Germinal center (tissue), 1 donor: ENCODE measurements at regions not wholly inside any gene's neighbourhood (a gene's known extent, or its start where the extent isn't known, plus 50 kb on each side); places are given as distances from the start of the nearest gene placed in this dataset.
"Not testable (repeated sequence)": the region's sequence is repeated elsewhere in the genome, so short reads cannot be mapped to it uniquely, and the experiment has no call there.

ENCODE experiments used
- DNase-seq: peaks from one replicate; pipeline ENCODE4 v3.0.0; 2012; ENCODE audit warnings: mixed read lengths, low spot score

DNA sequence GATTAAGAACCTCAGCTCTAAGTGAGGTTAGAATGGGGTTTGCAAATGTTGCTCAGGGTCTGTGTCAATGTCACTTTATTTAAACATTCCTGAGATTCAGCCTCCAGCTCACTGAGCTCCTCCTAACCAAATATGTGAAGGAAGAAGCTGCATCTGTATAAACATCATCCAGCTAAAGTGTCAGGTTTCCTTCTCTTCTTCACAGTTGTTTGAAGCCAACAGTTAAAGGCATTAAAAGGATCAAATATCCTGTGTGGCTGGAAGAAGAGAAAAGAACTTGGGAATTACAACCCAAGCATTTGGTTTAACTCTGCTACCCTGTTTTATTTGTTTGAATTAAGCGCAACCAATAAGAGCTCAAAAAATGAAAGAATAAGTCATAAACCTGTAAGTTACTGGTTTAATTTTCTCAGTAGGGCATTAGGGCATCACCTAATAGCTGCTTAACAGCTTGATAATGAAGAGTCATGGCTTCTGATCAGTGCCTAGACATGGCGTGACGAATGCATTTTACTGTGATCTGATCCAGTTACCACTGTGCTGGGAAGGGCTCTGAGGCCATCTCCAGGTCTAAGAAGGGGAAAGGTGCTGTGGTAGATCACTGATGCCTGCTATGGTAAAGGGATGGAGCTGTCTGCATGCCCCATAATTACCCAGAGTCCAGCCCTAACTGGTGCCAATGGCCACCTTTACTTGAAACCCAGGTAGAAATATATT is 165.7 kb upstream of the TSC22D2 start:
- DNase-seq, result no peak

DNA sequence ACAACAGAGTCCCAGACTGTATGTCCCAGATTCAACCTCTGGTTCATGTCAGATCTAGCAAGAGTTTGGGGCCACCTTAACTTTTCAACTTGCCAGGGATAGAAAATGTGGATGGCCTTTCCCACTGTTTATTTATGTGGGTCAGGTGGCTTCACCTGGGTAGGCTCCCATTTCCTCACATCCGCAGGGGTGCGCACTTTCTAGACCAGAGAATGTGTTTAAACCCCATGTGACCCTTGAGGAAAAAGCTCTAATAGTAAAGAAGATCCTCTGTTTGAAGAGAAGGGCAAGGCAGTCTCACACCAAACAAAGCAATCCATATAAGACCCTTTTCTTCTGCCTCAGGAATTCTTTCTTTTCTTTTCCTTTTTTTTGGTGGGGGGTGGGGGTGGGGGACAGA is 167.2 kb upstream of the TSC22D2 start:
- no peak for DNase-seq

DNA sequence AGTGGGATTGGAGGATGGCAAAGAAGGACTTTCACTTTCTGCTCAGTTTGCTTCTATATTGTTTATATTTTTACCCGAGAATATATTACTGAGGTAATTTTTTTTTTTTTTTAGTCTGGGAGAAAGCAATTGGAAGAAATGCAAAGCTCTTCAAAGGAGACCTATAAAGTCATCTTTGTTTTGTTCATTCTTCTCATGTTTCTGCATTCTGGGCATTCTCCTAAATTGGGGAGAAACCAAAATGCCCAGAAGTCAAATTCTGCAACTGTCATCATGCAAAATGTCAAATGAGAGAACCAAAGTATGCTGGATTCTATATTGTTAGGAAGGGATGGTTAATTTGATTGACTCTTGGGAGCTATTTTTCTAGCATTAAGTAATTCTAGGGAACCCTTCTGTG is 168.3 kb upstream of the TSC22D2 start:
- DNase-seq, result no peak

DNA sequence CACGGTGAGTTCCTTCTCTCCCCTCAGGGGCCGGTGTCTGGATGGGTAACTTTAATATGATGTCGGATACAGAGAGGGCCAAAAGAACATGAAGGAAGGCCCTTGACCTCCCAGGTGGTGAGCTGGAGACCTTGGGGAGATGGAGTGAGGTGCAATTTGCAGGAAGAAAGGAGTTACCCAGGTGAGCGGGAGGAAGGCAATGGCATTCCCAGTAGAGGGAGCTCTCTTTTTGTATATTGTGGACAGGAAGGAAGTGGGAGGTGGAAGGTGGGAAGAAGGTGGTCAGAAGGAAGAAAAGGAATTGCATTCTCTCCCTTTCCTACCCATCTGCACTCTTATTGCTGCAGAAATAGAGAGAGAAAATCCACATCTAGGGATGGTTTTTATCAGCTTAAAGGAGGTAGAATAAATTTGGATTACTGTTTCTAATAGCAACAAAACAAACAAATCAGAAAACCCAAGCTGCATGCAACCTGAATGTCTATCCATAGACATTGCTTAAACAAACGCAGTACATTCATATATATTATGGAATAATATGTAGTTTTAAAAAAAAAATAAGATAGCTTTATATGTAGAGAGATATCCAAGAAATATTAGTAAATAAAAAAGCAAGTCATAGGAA is 169.0 kb upstream of the TSC22D2 start:
- DNase-seq, result no peak

DNA sequence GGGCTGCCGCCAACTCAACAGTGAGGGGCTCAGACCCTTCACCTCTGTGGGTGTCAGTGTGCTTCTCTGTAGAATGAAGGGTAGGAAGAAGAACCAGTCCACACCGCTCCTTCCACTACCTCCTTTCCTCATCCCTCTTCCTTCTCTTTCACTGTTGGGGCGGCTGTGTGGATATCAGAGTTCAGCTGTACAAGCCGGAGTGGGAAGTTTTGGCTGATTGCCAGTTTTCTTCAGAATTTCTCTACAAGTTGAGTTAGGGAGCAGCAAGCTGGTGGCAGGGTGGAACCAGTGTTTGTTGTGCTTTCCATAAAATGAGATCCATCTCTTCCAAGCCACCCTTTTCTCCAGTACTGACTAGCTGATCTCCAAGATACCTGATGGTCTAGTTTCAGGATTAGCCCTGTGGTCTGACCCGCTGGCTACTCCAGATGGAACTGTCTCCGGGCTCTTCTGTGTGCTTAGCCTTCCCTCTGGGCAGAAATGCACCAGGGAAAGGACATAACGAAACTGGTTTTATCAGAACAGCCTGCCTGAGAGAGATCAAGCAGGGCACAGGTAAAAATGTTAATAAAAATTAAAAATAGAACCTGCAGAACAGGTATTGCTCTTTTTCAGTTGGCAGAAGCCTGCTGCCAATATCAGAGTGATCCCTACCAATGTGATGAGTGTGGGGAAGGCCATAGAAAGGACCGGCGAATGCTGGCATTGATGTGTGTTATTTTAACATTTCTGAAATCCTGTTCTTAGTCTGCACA is 169.9 kb upstream of the TSC22D2 start:
- no peak for DNase-seq

DNA sequence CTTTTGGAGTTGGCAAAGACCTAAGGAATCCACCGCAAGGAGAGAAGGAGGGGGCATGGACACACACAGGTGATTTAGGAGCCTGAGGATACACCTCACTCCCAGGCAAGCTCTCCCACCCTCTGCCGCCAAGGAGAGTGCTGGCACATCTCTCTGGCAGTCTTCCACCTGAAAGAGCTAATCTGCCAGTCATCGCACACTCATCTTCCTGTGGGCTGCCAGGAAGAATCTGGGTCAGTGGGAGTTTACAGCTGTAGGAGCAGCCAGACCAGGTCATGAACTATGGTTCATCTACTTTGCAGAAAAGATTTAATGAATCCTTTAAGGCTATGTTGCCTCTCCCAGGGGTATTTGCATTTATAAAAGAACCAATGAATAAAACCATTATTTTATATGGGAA is 170.6 kb upstream of the TSC22D2 start:
- no peak for DNase-seq

DNA sequence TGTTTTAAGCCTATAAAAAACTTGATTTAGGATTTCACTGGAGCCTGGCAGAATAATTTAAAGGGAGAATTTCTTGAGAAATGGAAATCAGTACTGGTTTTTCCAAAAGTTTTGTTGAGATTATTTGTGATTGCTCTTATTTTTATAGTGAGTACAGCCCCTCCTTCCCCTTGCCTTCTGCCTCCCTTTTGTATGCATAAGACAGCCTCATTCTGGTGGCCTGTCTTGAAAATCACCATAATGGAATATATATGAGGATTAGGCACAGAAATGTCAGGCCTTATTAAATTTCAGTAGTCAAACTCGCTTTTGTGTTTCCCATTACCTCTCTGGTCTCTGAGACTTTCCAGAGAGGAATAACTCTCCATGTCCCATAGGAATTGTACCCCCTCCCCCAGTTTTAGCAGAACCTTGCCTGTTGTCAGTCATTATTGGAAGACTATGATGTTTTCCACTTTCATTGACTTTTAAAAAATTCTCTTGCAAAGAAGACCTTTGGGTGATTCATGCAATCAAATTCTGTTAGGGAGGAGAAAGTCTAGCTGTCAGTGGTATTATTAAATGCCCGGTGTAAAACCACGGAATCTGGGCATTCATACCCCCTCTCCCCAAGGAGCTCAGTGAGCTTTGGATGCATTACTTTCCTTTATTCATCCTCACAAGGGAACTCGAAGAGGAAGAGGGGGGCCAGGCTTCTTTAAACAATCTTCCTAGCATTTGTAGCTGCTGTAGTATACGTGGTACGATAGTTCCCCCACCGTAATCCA is 171.6 kb upstream of the TSC22D2 start:
- DNase-seq, result no peak

DNA sequence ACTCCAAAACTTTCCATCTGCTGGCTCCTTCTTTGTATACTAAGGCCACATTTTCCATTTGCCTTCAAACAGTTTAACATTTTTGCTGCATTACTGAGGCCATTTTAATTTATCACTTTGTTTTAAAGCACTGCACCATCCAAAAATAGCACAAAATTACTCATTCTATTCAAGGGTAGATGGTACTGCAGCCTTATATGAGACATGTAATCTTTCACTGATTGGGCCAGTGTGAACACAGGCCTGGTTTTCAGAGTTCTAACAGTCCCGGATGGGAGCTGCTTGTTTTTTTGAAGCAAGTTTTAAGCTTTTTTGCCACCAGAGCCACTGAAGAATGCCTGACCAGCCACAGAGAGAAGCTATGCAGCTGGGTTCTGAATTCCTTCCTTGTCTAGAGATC is 172.3 kb upstream of the TSC22D2 start:
- no peak for DNase-seq

DNA sequence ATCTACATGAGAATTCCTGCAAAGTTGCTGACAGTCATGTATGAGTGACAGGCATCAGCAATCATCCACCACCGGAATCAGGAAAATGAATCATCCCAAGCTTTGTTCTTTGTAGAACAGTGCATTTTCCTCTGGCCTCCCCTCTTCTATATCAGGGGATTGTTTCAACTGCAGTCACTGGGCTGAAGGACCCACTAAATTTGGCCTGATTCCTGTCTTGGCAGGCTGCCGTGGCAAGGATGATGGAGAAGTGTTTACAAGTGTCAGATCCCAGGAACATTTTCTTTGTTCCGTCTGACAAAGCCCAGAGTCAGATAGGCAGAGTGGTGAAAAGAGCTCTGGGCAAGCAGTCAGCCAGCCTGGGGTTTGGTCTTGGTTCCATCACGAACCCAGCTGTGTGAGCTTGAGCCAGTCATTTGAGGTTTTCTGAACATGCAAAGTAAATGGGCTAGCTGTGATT is 175.1 kb upstream of the TSC22D2 start:
- DNase-seq, result no peak

DNA sequence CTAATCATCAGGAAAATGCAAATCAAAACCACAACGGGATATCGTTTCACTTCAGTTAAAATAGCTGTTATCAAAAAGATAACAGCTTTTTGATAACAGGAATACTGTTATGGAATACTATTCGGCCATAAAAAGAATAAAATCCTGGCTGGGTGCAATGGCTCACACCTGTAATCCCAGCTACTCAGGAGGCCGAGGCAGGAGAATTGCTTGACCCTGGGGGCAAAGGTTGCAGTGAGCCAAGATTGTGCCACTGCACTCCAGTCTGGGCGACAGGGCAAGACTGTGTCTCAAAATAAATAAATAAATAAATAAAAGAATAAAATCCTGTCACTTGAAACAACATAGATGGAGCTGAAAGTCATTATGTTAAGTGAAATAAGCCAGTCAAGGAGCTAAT is 178.1 kb upstream of the TSC22D2 start:
- no peak for DNase-seq

DNA sequence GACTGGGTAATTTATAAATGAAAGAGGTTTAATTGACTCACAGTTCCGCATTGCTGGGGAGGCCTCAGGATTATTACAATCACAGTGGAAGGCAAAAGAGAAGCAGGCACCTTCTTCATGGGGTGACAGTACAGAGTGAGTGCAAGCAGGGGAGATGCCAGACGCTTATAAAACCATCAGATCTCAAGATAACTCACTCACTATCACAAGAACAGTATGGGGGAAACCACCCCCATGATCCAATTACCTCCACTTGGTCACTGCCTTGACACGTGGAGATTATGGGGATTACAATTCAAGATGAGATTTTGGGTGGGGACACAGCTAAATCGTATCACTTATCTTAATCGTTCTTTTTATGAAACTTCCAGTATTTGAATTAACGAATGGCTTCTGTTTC is 179.5 kb upstream of the TSC22D2 start:
- DNase-seq, result not testable (repeated sequence)

DNA sequence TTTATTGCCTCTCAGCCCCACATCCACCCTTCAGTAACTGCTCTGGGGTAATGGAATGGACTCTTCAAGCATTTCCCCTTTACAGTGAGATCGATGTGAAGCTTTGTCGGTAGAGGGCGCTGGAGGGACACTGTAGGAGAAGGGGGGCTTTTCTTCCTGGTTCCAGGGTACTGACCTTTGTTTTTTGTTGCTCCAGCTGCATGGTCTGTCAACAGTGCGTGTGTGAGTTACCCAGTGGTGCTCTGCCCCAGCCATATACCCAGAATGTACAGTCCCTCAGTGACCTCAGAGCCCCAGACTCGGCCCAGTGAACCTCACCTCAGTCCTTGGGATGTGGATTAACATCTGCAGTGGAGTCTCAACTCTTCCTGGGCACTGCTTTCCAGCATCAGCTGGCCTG is 180.3 kb upstream of the TSC22D2 start:
- DNase-seq, result peak; percentile 47

DNA sequence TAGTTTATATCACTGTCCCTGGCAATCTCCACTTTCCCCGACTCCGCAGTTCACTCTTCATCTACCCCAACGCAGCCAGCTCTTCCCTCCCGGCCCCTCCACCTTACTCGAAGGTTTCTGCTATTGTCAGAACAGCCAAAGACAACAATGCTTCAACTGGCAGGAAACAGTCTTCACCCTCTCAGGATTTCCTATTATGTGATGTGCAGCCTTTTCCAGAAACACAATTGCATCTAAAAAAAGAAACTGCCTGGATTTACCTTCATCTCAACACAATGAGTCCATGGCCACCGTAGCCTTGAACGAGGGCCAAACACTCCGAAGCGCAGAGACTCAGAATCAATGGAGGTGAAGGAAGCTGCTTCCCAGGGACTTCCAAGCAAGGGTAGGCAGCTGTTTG is 182.1 kb upstream of the TSC22D2 start:
- DNase-seq, result no peak

DNA sequence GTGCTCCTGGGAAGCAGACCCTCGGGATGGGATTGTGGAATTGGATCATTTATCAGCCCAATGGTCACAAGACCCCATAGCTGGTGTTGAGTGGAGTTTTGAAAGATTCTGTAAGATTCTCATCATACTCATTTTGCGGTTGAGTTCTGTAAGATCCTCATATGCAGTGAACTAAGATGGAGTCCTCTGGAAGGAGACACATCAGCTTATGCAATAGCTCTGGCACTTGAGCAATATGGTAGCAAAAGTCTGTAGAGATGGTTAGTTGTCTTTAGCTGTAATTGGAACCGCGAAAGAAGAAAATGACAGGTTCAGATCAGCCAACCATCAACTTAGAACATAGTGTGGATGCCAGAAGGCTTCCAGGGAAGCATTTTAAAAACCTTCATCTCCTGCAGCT is 184.5 kb upstream of the TSC22D2 start:
- DNase-seq, result no peak

DNA sequence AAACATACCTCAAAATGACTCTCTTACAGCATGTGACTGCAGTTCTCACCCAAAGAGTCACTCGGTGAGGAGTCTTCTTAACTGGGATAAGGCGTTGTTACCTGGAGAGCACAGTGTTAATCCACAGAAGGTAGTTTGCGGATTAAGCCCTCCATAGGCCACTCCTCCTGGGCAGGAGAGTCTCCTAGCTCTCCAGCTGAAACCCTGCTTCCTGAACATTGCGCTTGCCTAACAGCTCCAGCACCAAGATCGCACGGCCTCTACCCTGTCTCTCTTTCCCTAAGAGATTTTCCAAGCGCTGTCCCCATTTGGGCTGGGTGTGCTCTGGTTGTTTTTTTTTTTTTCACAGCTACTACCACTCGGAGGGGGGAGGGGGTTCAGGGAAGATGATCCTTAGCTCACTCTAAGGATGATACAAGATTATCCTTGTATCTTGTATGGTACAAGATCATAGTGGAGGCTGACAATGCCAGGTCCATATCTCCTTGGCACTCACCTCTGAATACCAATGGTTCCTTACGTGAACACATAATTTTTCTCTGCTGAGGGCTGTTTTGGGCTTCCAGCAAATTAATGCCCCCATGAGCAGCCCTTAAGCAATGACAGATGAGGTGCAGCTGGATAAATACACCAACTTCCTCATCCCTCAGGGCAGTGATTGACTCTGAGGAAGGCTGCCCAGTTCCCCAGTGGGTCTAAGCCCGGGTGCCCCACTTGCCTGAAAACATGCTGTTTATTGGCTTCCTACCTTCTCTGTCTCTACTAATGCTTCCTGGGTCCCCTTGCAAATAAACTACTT is 185.2 kb upstream of the TSC22D2 start:
- DNase-seq, result no peak

DNA sequence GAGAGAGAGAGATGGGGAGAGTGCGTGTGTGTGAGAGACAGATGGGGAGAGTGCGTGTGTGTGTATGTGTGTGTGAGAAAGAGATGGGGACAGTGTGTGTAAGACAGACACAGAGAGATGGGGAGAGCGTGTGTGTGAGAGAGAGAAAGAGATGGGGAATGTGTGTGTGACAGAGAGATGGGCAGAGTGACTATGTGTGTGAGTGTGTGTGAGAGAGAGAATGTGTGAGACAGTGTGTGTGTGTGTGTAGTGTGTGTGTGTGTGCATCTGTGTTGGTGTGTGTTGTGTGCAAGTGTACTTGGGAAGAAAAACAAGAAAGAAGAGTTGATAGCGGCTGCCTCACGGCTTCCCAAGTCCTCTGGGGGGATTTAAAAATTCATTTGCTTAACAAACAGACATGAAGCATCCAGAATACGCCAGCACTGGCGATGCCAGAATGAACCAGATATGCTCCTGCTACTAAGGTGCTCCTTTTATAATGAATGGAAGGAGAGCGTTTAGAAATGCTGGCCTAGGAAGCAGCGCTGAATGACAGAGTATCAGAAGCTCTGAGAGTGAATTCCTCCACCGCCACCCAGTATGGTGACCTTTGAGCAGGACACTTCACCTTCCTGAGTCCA is 186.1 kb upstream of the TSC22D2 start:
- DNase-seq, result no peak

DNA sequence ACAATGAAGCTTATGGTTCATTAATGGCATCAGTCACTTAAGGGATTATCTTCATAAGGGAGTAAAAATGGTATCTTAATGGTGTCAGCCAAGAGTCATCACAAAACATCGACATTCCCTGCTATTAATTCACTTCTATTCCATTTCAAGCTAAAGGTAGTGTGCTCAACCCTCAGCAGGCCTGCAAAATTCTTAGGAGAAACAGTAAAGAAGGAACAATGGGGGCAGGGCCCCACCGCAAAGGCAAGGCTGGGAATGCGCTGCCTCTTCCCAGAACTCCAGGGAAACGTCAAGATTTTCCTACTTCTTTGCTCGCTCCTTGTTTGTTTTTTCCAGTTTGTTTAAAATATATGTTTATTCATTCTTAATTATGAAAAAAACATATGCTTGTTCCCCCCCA is 187.3 kb upstream of the TSC22D2 start:
- DNase-seq, result no peak

DNA sequence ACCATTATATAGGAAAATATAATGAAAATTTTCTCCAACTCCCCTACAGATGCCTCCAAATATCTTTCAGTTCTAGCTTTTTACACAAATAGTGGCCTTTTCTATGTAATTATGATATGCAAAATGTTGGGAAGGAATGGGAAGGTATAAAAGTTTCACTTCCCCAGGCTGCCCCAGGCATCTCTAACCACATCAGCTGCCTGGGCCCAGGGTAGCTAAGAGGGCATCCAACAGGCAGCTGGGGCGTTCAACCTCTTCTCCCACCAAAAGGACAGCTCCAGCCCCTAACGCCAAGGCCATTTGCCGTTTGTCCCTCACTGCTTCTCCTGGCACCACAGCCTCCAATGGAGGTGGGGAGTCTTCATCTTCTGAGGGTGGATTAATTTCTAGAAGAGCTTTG is 188.1 kb upstream of the TSC22D2 start:
- DNase-seq, result peak; percentile 26

DNA sequence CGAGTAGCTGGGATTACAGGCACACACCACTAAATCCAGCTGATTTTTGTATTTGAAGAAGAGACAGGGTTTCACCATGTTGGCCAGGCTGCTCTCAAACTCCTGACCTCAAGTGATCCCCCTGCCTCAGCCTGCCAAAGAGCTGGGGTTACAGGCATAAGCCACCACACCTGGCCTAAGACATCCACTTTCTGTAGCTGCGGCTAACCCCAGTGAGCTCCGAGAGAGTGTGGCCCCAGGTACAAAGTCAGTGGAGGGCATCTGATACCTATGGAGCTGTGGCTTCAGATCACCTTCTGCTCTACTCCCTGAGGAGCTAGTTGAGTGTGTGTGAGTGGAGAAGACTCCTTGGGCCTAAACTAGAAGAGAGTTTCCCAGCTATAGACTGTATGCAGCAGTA is 189.3 kb upstream of the TSC22D2 start:
- no peak for DNase-seq

DNA sequence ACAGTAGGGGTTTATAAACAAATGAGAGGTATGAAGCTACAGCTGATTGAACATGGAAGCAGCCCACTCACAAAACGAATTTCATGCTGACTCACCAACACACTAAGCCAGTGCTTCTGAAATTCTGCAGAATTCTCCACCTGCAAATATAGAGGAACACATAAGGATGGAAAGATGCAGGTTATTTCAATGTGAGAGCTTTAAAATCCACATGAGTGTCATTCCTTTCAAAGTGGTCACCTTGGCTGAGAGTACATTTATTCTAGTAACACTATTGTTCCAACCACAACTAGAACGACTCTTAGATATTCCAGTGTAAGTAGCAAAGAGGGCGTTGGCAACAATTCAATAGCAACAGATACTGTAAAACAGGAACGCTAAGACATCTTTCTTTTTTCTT is 189.9 kb upstream of the TSC22D2 start:
- no peak for DNase-seq

DNA sequence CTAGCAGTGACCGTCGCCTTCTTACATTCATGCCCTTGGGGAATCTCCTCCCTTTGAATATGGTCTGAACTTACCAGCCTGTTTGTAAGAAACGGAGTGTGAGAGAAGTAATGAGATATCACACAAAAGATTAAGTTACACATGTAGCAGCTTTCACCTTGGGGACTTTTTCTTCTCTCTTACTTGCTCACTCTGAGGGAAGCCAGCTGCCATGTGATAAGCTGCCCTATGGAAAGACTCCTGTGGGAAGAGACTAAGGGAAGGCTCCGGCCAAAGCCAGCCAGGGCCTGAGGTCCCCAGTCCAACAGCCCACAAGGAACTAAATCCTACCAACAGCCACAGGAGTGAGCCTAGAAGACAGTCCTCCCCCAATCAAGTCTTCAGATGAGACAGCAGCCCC is 190.4 kb upstream of the TSC22D2 start:
- no peak for DNase-seq
